Body of pancreas (tissue), 4 donors: ENCODE measurements at regions not wholly inside any gene's neighbourhood (a gene's known extent, or its start where the extent isn't known, plus 50 kb on each side); places are given as distances from the start of the nearest gene placed in this dataset.

ENCODE experiments used
- ATAC-seq: fragments of 150-250 bp; one replicate; pipeline ENCODE4 v1.9.1; 2016
- DNase-seq, 4 donors: peaks; one replicate each; pipeline ENCODE4 v3.0.0-alpha.2; 2019
- H3K27ac ChIP-seq, 4 donors: fragments of 200-600 bp; sonication (generic); 1 replicate in 3 of 4; 2 replicates in 1 of 4; pipeline versions ENCODE4 v1.5.1 to v1.6.1; 2016 to 2019; ENCODE audit warnings: mild to moderate bottlenecking in 1 of 4, mixed read lengths in 1 of 4, moderate library complexity in 1 of 4
- H3K27me3 ChIP-seq, 2 donors: fragments of 200-600 bp; sonication (generic); one replicate each; pipeline ENCODE4 v1.6.0; 2016; ENCODE audit warnings: mild to moderate bottlenecking in 1 of 2
- H3K36me3 ChIP-seq, 2 donors: fragments of 200-600 bp; sonication (generic); replicated peaks in 1 of 2; 2 replicates each; pipeline ENCODE4 v1.5.1; 2016; ENCODE audit warnings: low read depth in 2 of 2; ENCODE audit not compliant: insufficient read depth in 1 of 2
- H3K4me1 ChIP-seq: fragments of 200-600 bp; sonication (generic); one replicate; pipeline ENCODE4 v1.6.0; 2016
- H3K4me3 ChIP-seq, 2 donors: fragments of 200-600 bp; sonication (generic); 1 replicate in 1 of 2; 2 replicates in 1 of 2; pipeline ENCODE4 v1.5.1; 2016 to 2019
- H3K9me3 ChIP-seq, 3 donors: fragments of 200-600 bp; sonication (generic); 1 replicate in 2 of 3; 2 replicates in 1 of 3; pipeline ENCODE4 v1.5.1; 2016
- CTCF ChIP-seq, 7 experiments: fragments of 450-650 bp in 4 of 7; fragments of 200-600 bp in 3 of 7; sonication (generic) in 3 of 7; IDR thresholded peaks; one replicate each; pipeline ENCODE4 v1.5.1; 2016 to 2019; ENCODE audit warnings: antibody characterized with exemption in 7 of 7
- POLR2A ChIP-seq, 3 donors: fragments of 450-650 bp; IDR thresholded peaks; one replicate each; pipeline ENCODE4 v1.6.1; 2016; ENCODE audit warnings: antibody characterized with exemption in 3 of 3, mild to moderate bottlenecking in 2 of 3
- WGBS, 2 donors: methylation state at CpG; one replicate each; pipeline ENCODE4 v1.1.5; 2017; 5-methylcytosine and 5-hydroxymethylcytosine counted together
- intact Hi-C: fragments of 100-400 bp; cut with DNase I; formaldehyde crosslinking; loops from one replicate; pipeline ENCODE4 v1.15.1; 2023

GRCh38 chr10:128258421-128258976 is 132.3 kb upstream of the MKI67 start:
- intact Hi-C loops: no loop called here
- WGBS, 2 donors: 50 to 53% methylated on average over 3 of the region's 3 CpGs

GRCh38 chr10:128263891-128264688 is 137.9 kb upstream of the MKI67 start:
- no peak for ATAC-seq

More at GRCh38 chr10:128258421-128258976, 132.3 kb upstream of the MKI67 start:
- Histone ChIP-seq H3K4me1 (no peaks in the 10 kb centered on the region), H3K27ac (no peak overlapping the region), H3K36me3 (no peaks in the 10 kb centered on the region), H3K4me3 (no peak overlapping the region), H3K9me3 (no peaks in the 10 kb centered on the region), H3K27me3 (peaks cover 0 to 6% of the 10 kb centered on the region in 2 donors)
- no peak for TF ChIP-seq POLR2A (IDR thresholded peaks at IDR 0.05)
- no peak for TF ChIP-seq CTCF (IDR thresholded peaks at IDR 0.05)
- DNase-seq (no peak), ATAC-seq (no peak)

GRCh38 chr10:128265596-128265995 is 139.4 kb upstream of the MKI67 start:
- Histone ChIP-seq H3K4me1 (no peaks in the 10 kb centered on the region), H3K27me3 (peaks cover 0 to 9% of the 10 kb centered on the region in 2 donors), H3K27ac (no peak overlapping the region), H3K36me3 (no peaks in the 10 kb centered on the region), H3K4me3 (no peak overlapping the region), H3K9me3 (no peaks in the 10 kb centered on the region)
- intact Hi-C loops: no loop called here
- TF ChIP-seq POLR2A (IDR thresholded peaks at IDR 0.05) (no peak), CTCF (IDR thresholded peaks at IDR 0.05) (no peak)
- ATAC-seq: no peak
- no peak for DNase-seq
- 7 to 9% methylated on average over 30 to 32 of the region's 32 CpGs for WGBS, 2 donors

More at GRCh38 chr10:128263891-128264688, 137.9 kb upstream of the MKI67 start:
- intact Hi-C loops: no loop called here
- Histone ChIP-seq H3K36me3 (no peaks in the 10 kb centered on the region), H3K4me1 (no peaks in the 10 kb centered on the region), H3K9me3 (no peaks in the 10 kb centered on the region), H3K4me3 (no peak overlapping the region), H3K27ac (no peak overlapping the region), H3K27me3 (peaks cover 0 to 9% of the 10 kb centered on the region in 2 donors)
- TF ChIP-seq CTCF (IDR thresholded peaks at IDR 0.05) (peak; percentile 22 to 72 (median 51)), POLR2A (IDR thresholded peaks at IDR 0.05) (no peak)
- peak; percentile 54 to 72 (median 60) for DNase-seq
- WGBS, 2 donors: 21 to 23% methylated on average over 13 of the region's 13 CpGs

GRCh38 chr10:128267581-128267980 is 141.4 kb upstream of the MKI67 start:
- Histone ChIP-seq H3K27ac (no peak overlapping the region), H3K27me3 (peaks cover 0 to 9% of the 10 kb centered on the region in 2 donors)
- intact Hi-C loops: no loop called here

More at GRCh38 chr10:128267581-128267980, 141.4 kb upstream of the MKI67 start:
- WGBS, 2 donors: 22 to 27% methylated on average over 5 of the region's 5 CpGs
- no peaks in the 10 kb centered on the region for H3K4me1 ChIP-seq
- no peak for TF ChIP-seq POLR2A (IDR thresholded peaks at IDR 0.05)
- TF ChIP-seq CTCF (IDR thresholded peaks at IDR 0.05): no peak
- H3K36me3 ChIP-seq: no peaks in the 10 kb centered on the region
- no peak for ATAC-seq
- no peaks in the 10 kb centered on the region for H3K9me3 ChIP-seq
- no peak for DNase-seq
- H3K4me3 ChIP-seq: no peak overlapping the region
